A673 (cell line): ENCODE measurements at regions not wholly inside any gene's neighbourhood (a gene's known extent, or its start where the extent isn't known, plus 50 kb on each side); places are given as distances from the start of the nearest gene placed in this dataset.
A peak's percentile ranks its signal among the peaks of the same experiment; 100 is the strongest.

Experiments
- BruUV-seq: library from RNA; stranded (reverse); fragments of 400-500 nt; replicated peaks from 2 replicates; lab custom pipeline; 2021; lab: Mats Ljungman, UMichigan
- CTCF ChIA-PET: fragments of 300-600 bp; sonication (Branson Sonifier 250); formaldehyde crosslinking; loops from one replicate; lab custom pipeline; 2022; ENCODE audit warnings: antibody characterized with exemption; lab: Charles Lee
- POLR2A ChIA-PET: fragments of 300-600 bp; sonication (Branson Sonifier 250); formaldehyde crosslinking; loops from one replicate; lab custom pipeline; 2022; ENCODE audit warnings: antibody characterized with exemption; ENCODE audit not compliant: low non-redundant PET; lab: Charles Lee
- DNase-seq: peaks from one replicate; pipeline ENCODE4 v3.0.0-alpha.2; 2015; ENCODE audit warnings: low spot score
- H3K27ac ChIP-seq: fragments of 200-600 bp; sonication (generic); 2 replicates; pipeline ENCODE4 v1.5.1; 2016; ENCODE audit warnings: mixed run types, low read depth, mild to moderate bottlenecking, mixed read lengths, antibody characterized with exemption, low read length; ENCODE audit not compliant: poor library complexity, severe bottlenecking
- H3K27me3 ChIP-seq: fragments of 200-600 bp; sonication (generic); replicated peaks from 2 replicates; pipeline ENCODE4 v1.6.1; 2017; ENCODE audit warnings: mixed run types, low read depth, mild to moderate bottlenecking, mixed read lengths, antibody characterized with exemption, low read length; ENCODE audit not compliant: insufficient read depth, poor library complexity
- H3K36me3 ChIP-seq: fragments of 200-600 bp; sonication (generic); 2 replicates; pipeline ENCODE4 v1.6.1; 2016; ENCODE audit warnings: mixed run types, mild to moderate bottlenecking, mixed read lengths, antibody characterized with exemption, low read length; ENCODE audit not compliant: insufficient read depth, poor library complexity, severe bottlenecking
- H3K4me1 ChIP-seq: fragments of 200-600 bp; sonication (generic); 2 replicates; pipeline ENCODE4 v1.6.1; 2017; ENCODE audit warnings: mixed run types, mild to moderate bottlenecking, mixed read lengths, antibody characterized with exemption, low read length; ENCODE audit not compliant: insufficient read depth, poor library complexity, severe bottlenecking
- H3K4me3 ChIP-seq: fragments of 200-600 bp; sonication (generic); 2 replicates; pipeline ENCODE4 v1.5.1; 2016; ENCODE audit warnings: low read depth, mixed run types, mild to moderate bottlenecking, mixed read lengths, low read length; ENCODE audit not compliant: poor library complexity, severe bottlenecking
- H3K9me3 ChIP-seq: fragments of 200-600 bp; sonication (generic); 2 replicates; pipeline ENCODE4 v1.6.1; 2016; ENCODE audit warnings: mixed run types, low read depth, mild to moderate bottlenecking, mixed read lengths, antibody characterized with exemption, low read length; ENCODE audit not compliant: poor library complexity, severe bottlenecking
- CTCF ChIP-seq: fragments of 300-800, 200-600 bp; sonication (generic); conservative IDR thresholded peaks from 2 replicates; pipeline ENCODE4 v1.5.1; 2017; ENCODE audit warnings: low read depth, mild to moderate bottlenecking, antibody characterized with exemption, low read length, moderate library complexity, mixed read lengths
- EZH2 ChIP-seq: fragments of 200-600 bp; sonication (generic); IDR thresholded peaks from 2 replicates; pipeline ENCODE4 v1.6.1; 2017; ENCODE audit warnings: borderline replicate concordance, low read depth, mild to moderate bottlenecking, mixed read lengths, antibody characterized with exemption, low read length; ENCODE audit not compliant: poor library complexity, severe bottlenecking
- intact Hi-C: fragments of 100-400 bp; cut with micrococcal nuclease; formaldehyde crosslinking; loops from one replicate; pipeline ENCODE4 v1.10.0; 2022; ENCODE audit not compliant: unreplicated experiment

DNA sequence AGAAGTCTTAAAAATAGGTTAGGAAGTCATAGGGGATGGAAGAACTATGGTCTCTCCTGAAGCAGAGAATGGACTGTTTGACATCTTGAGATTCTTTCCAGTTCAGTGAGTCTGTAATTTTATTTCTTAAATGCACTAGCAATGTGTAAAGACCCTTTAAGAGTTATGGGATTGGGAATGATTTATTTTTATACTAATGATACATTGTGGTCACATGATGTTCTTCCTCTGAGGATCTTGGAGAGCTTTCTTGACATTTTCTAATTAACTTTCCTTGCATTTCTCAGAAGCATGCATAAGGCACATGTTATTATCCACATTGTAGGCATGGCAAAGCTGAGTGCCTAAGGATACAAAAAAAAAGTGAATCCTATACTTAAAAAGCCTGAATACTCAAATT is 507.6 kb upstream of the NRSN1 start:
- H3K9me3 ChIP-seq, result no peaks in the 10 kb centered on the region
- intact Hi-C loops, result no loop called here
- no TSS peak for BruUV-seq

DNA sequence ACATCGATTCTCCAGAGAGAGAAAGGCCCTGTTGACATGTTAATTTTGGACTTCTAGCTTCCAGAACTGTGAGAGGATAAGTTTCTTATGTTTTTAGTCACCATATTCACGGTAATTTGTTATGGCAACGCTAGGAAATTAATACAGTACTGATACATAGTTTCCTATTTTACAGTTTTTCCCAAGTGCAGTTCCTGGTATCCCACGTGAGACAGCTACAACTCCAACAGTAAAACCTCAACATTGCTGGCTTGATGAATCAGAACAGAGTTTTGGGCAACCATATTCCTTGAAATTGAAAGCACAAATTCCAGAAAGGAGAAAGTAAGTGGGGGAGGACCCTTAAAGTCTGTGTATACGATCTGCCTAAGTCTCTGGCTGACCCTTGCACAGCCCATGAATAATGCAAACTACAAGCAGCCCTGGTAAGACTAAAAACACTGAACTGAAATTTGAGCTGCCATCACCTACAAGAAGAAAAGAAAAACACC is 505.1 kb upstream of the NRSN1 start:
- Histone ChIP-seq H3K27ac (no peak overlapping the region), H3K36me3 (no peaks in the 10 kb centered on the region), H3K4me3 (no peak overlapping the region), H3K4me1 (peaks cover 7% of the 10 kb centered on the region), H3K27me3 (no peaks in the 10 kb centered on the region), H3K9me3 (no peaks in the 10 kb centered on the region)
- intact Hi-C loops, result no loop called here
- peak; percentile 5 for DNase-seq
- BruUV-seq, result no TSS peak
- ChIA-PET POLR2A (no interaction called here), CTCF (no interaction called here)
- TF ChIP-seq EZH2, result no peak
- TF ChIP-seq CTCF, result no peak

More for the DNA sequence above, 507.6 kb upstream of the NRSN1 start:
- Histone ChIP-seq H3K27me3 (no peaks in the 10 kb centered on the region), H3K4me1 (peaks cover 7% of the 10 kb centered on the region), H3K4me3 (no peak overlapping the region), H3K27ac (no peak overlapping the region), H3K36me3 (no peaks in the 10 kb centered on the region)
- ChIA-PET CTCF (no interaction called here), POLR2A (no interaction called here)
- DNase-seq, result no peak
- TF ChIP-seq CTCF, result no peak
- TF ChIP-seq EZH2, result no peak

GRCh38 chr6:23630726-23631635 is 495.0 kb upstream of the NRSN1 start:
- Histone ChIP-seq H3K27ac (no peak overlapping the region), H3K27me3 (no peaks in the 10 kb centered on the region), H3K4me3 (no peak overlapping the region), H3K9me3 (no peaks in the 10 kb centered on the region), H3K36me3 (no peaks in the 10 kb centered on the region), H3K4me1 (no peaks in the 10 kb centered on the region)
- DNase-seq, result no peak
- ChIA-PET POLR2A (no interaction called here), CTCF (no interaction called here)
- no TSS peak for BruUV-seq
- TF ChIP-seq CTCF (no peak), EZH2 (no peak)
- intact Hi-C loops, result no loop called here
